HG02870 (cell line): ENCODE measurements at regions not wholly inside any gene's neighbourhood (a gene's known extent, or its start where the extent isn't known, plus 50 kb on each side); places are given as distances from the start of the nearest gene placed in this dataset.

ENCODE experiments used
- ATAC-seq: cut with Tn5 transposase; IDR thresholded peaks from one replicate; pipeline ENCODE4 v1.9.1; 2021; ENCODE audit warnings: mild to moderate bottlenecking, moderate library complexity; ENCODE audit not compliant: unreplicated experiment

DNA sequence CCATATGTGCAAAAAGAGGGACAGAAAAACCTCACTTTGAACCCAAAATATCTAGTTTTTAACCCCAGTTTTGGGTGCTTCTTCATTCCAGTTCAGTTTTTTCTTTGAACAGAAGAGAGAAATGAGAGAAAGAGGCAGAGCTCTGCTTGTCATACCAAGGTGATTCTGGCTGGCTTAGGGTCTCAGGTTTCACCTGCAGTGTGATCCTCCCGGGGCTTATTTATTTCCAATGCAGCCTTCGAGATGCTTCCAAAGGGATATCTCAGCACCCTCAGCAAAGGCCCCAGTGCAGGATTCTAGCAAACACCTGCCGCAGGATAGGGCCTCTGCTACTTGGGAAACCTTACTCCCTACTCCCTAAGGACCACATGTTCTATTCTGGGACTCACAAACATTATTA is 131.3 kb downstream of the WDR11 start:
- no peak for ATAC-seq

DNA sequence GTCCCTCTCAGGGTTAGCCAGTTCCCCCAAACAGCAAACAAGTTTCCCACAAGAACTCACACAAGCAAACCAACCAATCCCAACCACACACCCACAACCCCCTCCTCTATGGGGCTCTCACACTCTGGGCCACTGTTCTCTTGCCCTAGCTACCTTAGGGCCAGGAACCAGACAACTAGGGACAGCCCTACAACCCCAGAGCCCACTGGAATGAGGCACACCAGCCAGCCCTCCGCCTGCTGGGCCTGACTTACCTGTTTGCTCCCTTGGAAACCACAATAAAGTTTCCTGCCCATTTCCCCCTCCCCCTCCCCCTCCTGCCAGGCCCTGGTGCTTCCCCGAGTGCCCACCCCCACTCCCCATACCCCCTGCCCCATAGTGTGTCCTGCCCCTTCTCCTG is 132.6 kb downstream of the WDR11 start:
- no peak for ATAC-seq

DNA sequence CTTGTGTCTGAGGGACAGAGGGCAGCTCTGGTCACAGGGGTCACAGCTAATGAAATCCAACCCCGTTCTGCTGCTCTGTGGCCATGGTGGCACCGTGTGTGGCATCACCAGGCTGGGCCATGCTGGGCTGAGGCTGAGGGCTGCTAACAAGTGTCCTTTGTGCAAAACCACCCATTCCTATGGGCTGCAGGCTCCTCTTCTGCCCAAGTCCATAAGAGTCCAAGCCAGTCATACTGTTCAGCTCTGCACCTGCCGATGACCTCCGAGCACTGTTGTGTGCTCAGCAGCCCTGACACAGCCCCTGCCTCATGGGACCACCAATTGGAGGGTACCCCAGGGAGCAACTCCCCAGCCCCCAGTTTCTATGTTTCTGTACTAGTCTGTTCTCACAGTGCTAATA is 133.1 kb downstream of the WDR11 start:
- ATAC-seq, result no peak

GRCh38 chr10:120987359-120987758 is 136.2 kb downstream of the WDR11 start:
- ATAC-seq, result no peak

DNA sequence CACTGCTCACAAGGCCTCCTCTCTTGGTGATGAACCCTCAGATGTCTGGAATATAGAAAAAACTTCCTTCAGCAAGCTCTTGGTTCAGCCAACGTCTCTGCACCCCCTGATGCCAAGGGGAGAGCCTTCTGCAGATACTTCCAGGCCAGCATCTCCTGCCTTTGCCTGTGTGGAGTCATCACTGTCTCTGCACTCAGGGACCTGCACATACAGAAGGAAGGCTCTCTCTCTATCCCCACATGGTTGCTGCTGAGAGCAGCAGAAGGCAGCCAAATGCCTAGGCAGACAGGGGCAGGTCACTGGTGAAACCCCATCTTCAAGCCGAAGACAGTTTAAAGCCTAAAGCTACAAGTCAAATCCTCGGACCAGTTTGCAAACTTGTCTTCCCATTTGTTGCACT is 137.6 kb downstream of the WDR11 start:
- no peak for ATAC-seq

DNA sequence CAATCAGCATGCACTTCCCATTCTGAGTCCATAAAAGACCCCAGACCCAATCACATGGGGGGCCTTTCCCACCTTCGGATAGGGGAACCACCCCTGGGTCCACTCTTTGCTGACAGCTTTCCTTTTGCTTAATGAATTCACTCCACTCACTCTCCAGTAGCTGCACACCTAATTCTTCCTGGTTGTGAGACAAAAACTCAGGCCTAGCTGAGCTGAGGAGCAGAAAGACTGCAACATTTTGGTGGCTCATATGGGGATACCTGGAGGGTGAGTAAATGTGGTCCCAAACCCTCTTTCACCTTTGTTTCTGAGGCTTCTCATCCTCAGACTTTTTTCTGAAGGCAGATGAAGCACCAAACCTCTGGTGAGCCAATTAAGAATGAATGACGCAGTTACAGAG is 138.1 kb downstream of the WDR11 start:
- ATAC-seq, result no peak

DNA sequence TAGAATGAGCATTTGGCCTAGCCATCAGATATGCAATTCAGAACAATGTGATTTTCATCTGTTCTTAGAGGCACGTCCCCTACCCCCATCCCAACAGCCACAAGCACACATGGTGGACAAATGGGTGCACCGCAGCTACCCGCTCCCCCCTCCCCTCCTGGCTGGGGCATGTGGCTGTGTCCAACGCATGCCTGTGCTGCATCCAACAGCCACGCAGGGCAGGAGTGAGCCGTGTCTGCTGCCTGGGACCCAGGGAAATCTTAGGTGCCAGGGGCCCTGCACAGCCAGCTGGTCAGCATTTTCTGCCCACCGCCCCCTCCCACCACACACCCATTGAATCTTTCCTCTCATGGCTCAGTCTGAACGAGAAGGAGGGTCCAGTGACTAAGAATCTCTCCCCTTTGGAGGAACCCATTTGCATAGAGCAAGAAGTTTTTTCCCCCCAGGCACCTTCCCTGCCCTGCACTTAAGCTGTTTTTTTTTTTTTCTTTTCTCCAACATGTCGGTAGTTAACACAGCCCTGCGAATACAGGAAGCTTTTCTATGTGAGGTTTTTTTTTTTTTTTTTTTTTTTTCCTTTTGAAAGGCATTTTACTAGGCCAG is 138.9 kb downstream of the WDR11 start:
- ATAC-seq, result no peak

GRCh38 chr10:120990831-120991230 is 139.7 kb downstream of the WDR11 start:
- no peak for ATAC-seq

- ATAC-seq, result no peak
These were observed 141.9 kb downstream of the WDR11 start for GRCh38 chr10:120993089-120993488.

DNA sequence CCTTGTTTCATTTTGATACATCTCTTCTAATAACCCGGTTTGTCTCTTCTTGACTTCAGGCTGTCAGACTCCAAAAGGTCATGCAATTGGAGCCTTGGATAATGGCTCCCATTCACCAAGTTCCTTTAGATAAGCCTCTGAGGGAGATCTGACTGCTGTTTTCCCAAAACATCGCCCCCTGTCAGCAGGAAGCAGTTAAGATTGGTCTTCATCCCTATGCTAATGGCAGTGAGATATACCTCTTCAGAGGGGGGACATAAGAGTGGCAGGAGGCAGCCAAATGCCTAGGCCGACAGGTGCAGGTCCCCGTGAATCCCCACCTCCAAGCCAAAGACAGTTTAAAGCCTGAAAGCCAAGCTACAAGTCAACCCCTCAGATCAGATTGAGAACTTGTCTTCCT is 144.6 kb downstream of the WDR11 start:
- ATAC-seq, result no peak

DNA sequence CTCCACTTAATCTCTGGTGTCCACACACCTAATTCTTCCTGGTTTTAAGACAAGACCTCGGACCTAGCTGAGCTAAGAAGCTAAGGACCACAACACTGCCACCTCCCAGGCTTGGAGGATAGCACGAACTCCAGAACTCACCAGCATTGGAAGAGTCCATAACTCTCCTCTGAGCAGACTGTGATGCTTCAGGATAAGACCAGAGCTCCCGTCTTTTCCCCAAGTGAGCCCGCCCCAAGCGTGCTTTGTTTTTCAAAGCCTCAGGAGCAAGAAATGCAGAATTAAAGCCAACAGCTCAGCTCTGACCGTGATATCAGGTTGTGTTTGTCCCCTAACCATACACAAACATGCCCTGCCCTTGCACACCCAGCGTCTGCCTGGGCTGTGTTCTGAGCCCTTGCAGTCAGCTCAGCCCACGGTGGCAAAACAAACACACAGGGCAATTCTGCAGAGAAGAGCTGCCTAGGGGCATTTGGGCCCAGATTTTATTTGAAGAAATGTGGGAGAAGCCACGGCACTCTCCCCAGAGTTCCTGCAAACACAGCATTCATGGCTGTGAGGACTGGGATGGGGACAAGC is 145.4 kb downstream of the WDR11 start:
- no peak for ATAC-seq

- no peak for ATAC-seq
These were observed 146.2 kb downstream of the WDR11 start for GRCh38 chr10:120997313-120997712.

- ATAC-seq, result no peak
These were observed 146.6 kb downstream of the WDR11 start for GRCh38 chr10:120997756-120998155.

- no peak for ATAC-seq
These were observed 147.1 kb downstream of the WDR11 start for GRCh38 chr10:120998251-120998650.

GRCh38 chr10:120998782-120999285 is 147.7 kb downstream of the WDR11 start:
- ATAC-seq, result no peak

DNA sequence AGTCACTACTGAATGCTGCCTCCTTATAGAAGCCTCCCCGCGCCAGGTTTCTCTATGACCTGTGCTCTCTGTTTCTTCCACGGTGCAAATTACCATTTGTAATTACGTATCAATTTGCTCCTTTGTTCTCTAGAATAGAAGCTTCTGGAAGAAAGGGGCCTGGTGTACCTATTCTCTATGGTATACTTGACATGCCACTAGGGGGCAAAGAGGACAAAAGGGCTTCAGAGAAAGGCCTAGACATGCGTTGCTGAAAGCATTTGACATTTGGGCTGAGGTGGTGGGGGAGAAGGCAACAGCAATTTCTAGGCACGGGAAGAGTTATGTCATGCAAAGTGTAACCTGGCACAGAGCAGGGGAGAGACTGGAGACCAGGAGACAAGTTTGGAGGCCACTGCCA is 148.7 kb downstream of the WDR11 start:
- no peak for ATAC-seq

DNA sequence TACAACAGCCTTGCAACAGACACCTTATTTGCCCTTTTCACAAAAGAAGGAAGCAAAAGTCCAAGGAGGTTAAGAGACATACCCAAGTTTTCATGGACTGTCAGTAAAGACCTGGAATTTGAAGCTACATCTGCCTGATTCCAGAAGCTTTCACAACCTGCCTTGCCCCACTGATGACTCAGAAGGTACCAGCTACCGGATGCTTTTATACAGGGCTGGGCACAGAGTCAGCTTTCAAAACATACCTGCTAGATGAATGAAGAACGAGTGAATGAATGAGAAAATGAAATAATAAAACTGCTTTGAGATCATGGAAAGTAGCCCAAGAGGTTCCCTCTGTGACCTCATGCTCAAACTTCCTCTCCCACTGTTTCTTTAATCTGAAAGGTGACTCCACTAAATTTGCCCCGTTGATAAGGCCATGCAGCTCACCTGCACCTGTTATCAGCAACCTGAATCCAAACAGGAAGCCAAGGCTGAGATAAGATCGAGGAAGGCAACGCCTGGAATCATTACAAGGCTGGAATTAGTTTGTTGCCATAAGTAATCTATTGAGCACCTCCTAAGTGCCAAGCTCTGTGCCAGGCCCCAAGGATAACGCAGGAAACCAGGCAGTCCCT is 151.5 kb downstream of the WDR11 start:
- no peak for ATAC-seq

DNA sequence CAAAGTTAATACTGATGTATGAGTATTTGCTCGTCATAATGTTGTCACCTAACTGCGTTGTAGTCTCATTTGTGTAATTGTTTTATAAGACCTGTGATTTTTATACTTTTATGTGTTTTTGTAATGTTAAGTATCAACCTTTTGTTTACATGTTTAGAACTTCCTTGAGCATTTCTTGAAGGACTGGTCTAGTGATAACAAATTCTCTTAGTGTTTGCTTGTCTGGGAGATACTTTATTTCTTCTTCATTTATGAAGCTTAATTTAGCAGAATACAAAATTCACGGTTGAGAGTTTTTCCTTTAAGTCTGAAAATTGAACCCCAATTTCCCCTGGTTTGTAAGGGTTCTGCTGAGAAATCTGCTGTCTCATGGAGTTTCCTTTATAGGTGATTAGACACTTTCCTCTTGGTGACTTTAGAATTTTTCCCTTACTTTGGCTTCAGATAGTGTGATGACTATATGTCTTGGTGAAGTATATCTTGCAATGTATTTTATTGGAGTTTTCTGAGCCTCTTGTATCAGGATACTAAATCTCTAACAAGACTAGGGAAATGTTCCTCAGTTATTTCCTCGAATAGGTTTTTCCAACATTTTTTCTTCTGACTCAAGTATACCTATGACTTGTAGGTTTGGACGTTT is 154.9 kb downstream of the WDR11 start:
- no peak for ATAC-seq

GRCh38 chr10:121007264-121007663 is 156.1 kb downstream of the WDR11 start:
- no peak for ATAC-seq

DNA sequence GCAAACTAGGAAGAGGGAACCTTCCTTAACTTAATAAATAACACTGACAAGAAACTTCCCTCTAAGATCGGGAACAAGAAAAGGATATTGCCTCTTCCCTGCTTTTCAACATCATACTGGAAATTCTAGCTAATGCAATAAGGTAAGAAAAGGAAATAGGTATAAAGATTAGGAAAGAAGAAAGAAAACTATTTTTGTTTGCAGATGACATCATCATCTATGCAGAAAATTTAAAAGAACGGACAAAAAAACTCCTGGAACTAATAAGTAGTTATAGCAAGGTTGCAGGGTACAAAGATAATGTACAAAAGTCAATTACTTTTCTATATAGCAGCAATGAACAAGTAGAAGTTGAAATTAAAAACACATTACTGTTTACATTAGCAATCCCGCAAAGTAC is 164.8 kb downstream of the WDR11 start:
- ATAC-seq, result no peak

DNA sequence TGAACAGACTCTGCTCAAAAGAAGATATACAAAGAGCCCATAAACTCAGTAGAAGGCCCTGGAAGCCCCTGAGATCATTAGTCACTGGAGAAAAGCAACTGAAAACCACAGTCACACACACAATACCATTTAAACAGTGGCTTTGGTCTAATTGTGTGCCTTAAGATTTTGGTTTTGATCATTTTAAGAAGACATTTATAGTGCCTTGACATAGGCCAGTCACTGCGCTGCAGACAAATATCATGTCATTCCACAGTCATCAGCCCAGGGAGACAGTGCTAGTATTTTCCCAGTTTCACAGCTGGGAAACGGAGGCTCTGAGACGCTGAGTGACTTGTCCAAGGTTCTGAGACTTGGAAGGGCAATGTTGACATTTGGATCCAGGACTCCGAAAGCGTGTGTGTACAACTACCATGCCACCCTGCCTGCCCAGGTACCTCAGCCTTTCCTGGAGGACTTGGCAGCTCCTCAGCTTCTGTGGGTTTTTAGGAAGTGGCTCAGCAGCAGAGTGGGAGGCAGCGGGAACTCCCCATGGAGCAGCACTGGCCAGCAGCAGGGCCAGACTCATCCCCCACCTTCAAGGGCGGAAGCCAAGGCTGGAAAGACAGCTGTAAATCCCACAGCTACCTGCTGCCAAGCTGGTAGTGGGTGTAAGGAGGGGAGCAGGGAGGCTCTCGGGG is 173.9 kb downstream of the WDR11 start:
- no peak for ATAC-seq
